Endometrium (tissue), 2 donors: ENCODE measurements at regions not wholly inside any gene's neighbourhood (a gene's known extent, or its start where the extent isn't known, plus 50 kb on each side); places are given as distances from the start of the nearest gene placed in this dataset.

Experiments used
- FAIRE-seq: peaks from 2 replicates; lab custom pipeline; 2012; peaks lifted over from hg19 to GRCh38; lab: Jason Lieb, UNC
- donor health status: control.
- donor health status: control.

- no peak for FAIRE-seq
Measured at GRCh38 chr2:177129610-177130009, 83.0 kb upstream of the HNRNPA3 start.

GRCh38 chr2:177131858-177132257 lies 80.7 kb upstream of the HNRNPA3 start:
- FAIRE-seq = no peak

- FAIRE-seq = no peak
Measured at GRCh38 chr2:177138823-177139222, 73.8 kb upstream of the HNRNPA3 start.

GRCh38 chr2:177141866-177142265 lies 70.7 kb upstream of the HNRNPA3 start:
- FAIRE-seq = no peak

- no peak for FAIRE-seq
Measured at GRCh38 chr2:177143444-177143843, 69.2 kb upstream of the HNRNPA3 start.

DNA sequence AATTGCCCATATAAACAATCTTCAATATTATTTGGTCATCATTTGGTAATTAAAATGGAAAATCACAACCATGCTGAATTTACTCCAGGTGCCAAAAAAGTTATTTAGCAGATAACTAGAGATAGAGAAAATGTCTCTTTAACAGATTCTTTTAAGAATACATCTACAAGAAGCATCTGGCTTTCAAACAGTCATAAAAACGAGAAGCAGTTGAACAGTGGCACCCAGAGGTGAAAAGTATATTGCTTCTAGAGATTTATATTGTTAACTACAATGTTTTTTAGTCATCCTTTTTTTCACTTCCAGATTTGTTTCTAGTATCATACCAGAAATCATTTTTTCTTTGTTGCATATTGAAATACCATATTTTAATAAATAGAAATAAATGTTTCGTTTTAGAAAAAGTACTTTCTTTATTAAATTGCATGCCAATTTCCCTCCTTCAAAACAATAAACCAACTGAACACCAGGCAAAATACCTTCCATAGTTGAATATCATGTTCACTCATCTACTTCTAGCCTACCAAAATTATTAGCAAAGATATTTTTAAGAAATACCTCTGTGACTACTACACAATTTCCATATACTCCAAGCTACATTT lies 65.4 kb upstream of the HNRNPA3 start:
- peak; percentile 99 for FAIRE-seq

DNA sequence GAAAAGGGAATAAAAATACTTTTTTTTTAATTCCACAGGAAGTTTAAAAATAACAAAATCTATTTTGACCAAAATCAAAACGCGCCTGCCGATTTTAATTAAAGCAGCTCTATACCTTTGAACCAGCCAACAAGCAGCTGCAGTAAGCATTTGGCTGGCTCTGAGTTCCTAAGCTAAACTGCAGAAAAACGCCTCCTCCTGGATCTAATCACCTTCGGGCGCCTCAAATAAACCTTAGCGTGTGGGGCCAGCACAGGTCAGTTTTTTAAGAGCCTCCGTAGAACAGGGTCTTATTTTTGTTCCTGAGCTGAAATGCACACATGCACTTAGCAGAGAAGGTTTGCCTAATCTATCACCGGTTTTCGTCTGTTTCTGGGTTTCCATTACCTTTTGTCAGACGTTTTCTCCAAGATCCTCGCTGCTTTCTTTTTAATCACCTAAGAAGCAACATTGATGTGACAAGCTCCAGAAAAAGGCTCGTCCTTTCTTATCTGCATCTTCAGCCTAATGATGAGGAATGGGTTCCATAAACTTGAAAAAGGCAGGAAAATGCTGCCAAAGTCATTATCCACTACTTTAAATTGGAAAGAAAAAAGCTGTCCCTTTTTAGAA lies 64.7 kb upstream of the HNRNPA3 start:
- FAIRE-seq = no peak

DNA sequence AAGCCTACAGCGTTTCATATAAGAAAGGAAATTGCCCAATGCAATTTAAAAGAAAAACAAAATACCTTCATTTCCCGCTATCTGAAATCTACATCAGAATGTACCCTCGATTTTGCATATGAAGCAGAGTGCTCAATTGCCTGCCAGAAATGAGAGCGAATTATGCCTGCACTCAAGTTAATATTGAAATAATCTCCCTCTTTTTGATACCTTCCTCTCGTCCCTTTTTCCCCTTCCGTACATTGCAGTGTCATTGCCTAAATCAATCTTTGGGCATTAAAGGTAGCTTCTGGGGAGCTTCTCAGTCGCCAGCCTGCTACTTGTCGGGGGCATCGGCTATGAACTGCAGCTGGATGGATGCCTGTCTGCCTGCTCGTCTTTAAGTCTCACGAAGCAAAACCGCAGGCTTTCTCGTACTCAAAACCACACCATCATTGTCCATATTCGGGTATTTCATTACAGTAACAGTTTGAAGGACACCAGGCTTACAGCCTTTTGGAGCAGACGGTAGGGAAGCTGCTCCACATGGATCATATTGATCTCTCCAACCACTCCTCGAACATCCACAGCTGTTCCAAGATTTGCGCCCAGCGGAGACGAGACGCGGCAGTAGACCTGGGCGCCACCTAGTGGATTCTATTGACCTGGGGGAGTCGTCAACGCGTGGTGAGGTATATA lies 64.0 kb upstream of the HNRNPA3 start:
- FAIRE-seq = peak; percentile 74

DNA sequence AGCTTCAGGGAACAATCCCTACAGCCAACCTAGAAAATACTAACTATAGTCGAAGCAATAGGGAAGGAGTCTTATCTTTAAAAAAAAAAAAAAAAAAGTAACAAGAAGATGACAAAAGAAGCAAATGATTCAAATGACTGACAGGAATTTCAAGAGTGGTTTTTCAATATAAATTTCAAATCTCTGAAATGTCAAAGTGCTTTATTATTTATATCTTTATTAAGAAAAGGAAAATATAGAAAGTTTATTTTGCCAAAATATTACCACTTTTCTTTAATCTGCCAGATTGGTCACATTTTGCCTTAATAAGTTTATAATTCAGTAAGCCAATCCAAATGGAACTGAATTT lies 63.5 kb upstream of the HNRNPA3 start:
- FAIRE-seq = no peak

GRCh38 chr2:177153805-177154204 lies 58.8 kb upstream of the HNRNPA3 start:
- FAIRE-seq = peak; percentile 45

GRCh38 chr2:177154809-177155208 lies 57.8 kb upstream of the HNRNPA3 start:
- FAIRE-seq = no peak

- FAIRE-seq = no peak
Measured at GRCh38 chr2:177155631-177156030, 57.0 kb upstream of the HNRNPA3 start.

DNA sequence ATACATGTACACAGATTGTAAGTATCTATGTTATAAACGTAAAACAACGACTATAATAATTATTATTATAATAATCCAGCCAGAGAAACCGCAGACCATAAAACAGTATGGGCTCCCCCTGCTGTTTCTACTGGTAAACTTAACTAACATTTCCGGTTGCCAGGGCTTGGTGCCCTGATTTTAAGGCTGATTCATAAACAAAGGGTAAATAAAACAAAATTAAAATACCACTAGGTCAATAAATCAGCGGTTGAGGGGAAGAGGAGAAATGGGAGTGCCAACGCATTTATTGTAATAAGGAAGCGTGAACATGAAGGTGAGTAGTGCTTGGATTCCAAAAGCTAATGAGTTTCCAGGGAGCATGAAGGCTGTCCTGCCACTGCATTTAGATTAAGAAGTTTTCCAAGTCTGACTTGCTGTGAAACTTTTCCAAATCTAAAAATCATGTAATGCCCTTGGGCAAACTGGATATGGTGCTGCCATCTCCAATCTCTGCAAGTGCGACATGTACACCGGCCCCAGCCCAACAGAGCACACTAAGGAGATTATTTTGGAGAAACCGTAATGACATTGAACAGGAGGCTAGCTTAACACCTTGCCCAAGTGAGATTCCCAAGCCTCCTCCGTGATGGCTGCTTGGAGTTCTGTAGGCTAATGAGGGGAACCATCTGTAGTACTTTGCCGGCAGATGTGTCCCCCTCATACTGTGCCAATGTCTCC lies 50.7 kb upstream of the HNRNPA3 start:
- peak; percentile 89 for FAIRE-seq
